Stomach (tissue), 4 donors: ENCODE measurements at regions not wholly inside any gene's neighbourhood (a gene's known extent, or its start where the extent isn't known, plus 50 kb on each side); places are given as distances from the start of the nearest gene placed in this dataset.

Experiments
- CTCF ChIP-seq, 7 experiments: fragments of 450-650 bp in 4 of 7; fragments of 200-600 bp in 3 of 7; sonication (generic) in 3 of 7; IDR thresholded peaks; one replicate each; pipeline ENCODE4 v1.5.1; 2016 to 2019; ENCODE audit warnings: antibody characterized with exemption in 7 of 7, control low read depth in 2 of 7, mild to moderate bottlenecking in 1 of 7
- EP300 ChIP-seq: sonication (generic); formaldehyde crosslinking; IDR thresholded peaks from one replicate; pipeline ENCODE4 v1.6.1; 2017; ENCODE audit warnings: antibody characterized with exemption
- POLR2A ChIP-seq, 4 donors: fragments of 450-650 bp; IDR thresholded peaks; one replicate each; pipeline ENCODE4 v1.6.1; 2016; ENCODE audit warnings: antibody characterized with exemption in 4 of 4, control low read depth in 2 of 4, mild to moderate bottlenecking in 1 of 4, moderate library complexity in 1 of 4
- POLR2AphosphoS5 ChIP-seq, 3 donors: sonication (generic); formaldehyde crosslinking; IDR thresholded peaks; one replicate each; pipeline ENCODE4 v1.6.1; 2016; ENCODE audit warnings: antibody characterized with exemption in 3 of 3

GRCh38 chr2:47655563-47655880 lies 84.7 kb upstream of the KCNK12 start:
- TF ChIP-seq CTCF (IDR thresholded peaks at IDR 0.05) (no peak), POLR2AphosphoS5 (IDR thresholded peaks at IDR 0.05) (no peak), EP300 (no peak), POLR2A (IDR thresholded peaks at IDR 0.05) (no peak)
